Body of pancreas (tissue), 4 donors: ENCODE measurements at regions not wholly inside any gene's neighbourhood (a gene's known extent, or its start where the extent isn't known, plus 50 kb on each side); places are given as distances from the start of the nearest gene placed in this dataset.

Experiments used
- ATAC-seq: fragments of 150-250 bp; one replicate; pipeline ENCODE4 v1.9.1; 2016
- DNase-seq, 4 donors: peaks; one replicate each; pipeline ENCODE4 v3.0.0-alpha.2; 2019
- H3K27ac ChIP-seq, 4 donors: fragments of 200-600 bp; sonication (generic); 1 replicate in 3 of 4; 2 replicates in 1 of 4; pipeline versions ENCODE4 v1.5.1 to v1.6.1; 2016 to 2019; ENCODE audit warnings: mild to moderate bottlenecking in 1 of 4, mixed read lengths in 1 of 4, moderate library complexity in 1 of 4
- H3K27me3 ChIP-seq, 2 donors: fragments of 200-600 bp; sonication (generic); one replicate each; pipeline ENCODE4 v1.6.0; 2016; ENCODE audit warnings: mild to moderate bottlenecking in 1 of 2
- H3K36me3 ChIP-seq, 2 donors: fragments of 200-600 bp; sonication (generic); replicated peaks in 1 of 2; 2 replicates each; pipeline ENCODE4 v1.5.1; 2016; ENCODE audit warnings: low read depth in 2 of 2; ENCODE audit not compliant: insufficient read depth in 1 of 2
- H3K4me1 ChIP-seq: fragments of 200-600 bp; sonication (generic); one replicate; pipeline ENCODE4 v1.6.0; 2016
- H3K4me3 ChIP-seq, 2 donors: fragments of 200-600 bp; sonication (generic); 1 replicate in 1 of 2; 2 replicates in 1 of 2; pipeline ENCODE4 v1.5.1; 2016 to 2019
- H3K9me3 ChIP-seq, 3 donors: fragments of 200-600 bp; sonication (generic); 1 replicate in 2 of 3; 2 replicates in 1 of 3; pipeline ENCODE4 v1.5.1; 2016
- POLR2A ChIP-seq, 3 donors: fragments of 450-650 bp; IDR thresholded peaks; one replicate each; pipeline ENCODE4 v1.6.1; 2016; ENCODE audit warnings: antibody characterized with exemption in 3 of 3, mild to moderate bottlenecking in 2 of 3
- WGBS, 2 donors: methylation state at CpG; one replicate each; pipeline ENCODE4 v1.1.5; 2017; 5-methylcytosine and 5-hydroxymethylcytosine counted together
- intact Hi-C: fragments of 100-400 bp; cut with DNase I; formaldehyde crosslinking; loops from one replicate; pipeline ENCODE4 v1.15.1; 2023
- TF ChIP-seq, protein P1 (sequence below), 7 experiments: fragments of 450-650 bp in 4 of 7; fragments of 200-600 bp in 3 of 7; sonication (generic) in 3 of 7; IDR thresholded peaks; one replicate each; pipeline ENCODE4 v1.5.1; 2016 to 2019; ENCODE audit warnings: antibody characterized with exemption in 7 of 7

DNA sequence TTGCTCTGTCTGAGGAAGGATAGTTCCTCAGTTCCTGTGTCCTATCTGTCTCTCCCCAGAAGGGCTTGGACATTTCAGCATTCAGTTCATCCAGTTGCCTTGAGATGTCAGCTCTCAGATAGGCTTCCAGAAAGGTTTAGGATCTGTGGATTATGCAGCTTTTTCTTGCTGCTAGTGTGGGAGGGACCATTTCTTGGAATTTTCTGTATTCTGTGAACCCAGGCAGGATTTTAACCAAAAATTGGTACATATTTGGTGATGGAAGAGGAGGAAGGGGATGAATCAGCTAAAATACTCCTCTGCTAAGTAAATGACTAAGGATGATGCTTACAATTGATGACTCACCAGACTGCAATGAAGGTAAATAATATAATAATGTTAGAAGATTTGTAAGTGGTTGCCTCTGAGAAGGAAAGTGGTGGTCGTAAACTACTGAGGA, 58.6 kb upstream of the DOCK10 start:
- intact Hi-C loops = no loop called here
- 60 to 70% methylated on average over 1 of the region's 1 CpG for WGBS, 2 donors
- TF ChIP-seq POLR2A (IDR thresholded peaks at IDR 0.05) = no peak
- TF ChIP-seq, protein P1, sequence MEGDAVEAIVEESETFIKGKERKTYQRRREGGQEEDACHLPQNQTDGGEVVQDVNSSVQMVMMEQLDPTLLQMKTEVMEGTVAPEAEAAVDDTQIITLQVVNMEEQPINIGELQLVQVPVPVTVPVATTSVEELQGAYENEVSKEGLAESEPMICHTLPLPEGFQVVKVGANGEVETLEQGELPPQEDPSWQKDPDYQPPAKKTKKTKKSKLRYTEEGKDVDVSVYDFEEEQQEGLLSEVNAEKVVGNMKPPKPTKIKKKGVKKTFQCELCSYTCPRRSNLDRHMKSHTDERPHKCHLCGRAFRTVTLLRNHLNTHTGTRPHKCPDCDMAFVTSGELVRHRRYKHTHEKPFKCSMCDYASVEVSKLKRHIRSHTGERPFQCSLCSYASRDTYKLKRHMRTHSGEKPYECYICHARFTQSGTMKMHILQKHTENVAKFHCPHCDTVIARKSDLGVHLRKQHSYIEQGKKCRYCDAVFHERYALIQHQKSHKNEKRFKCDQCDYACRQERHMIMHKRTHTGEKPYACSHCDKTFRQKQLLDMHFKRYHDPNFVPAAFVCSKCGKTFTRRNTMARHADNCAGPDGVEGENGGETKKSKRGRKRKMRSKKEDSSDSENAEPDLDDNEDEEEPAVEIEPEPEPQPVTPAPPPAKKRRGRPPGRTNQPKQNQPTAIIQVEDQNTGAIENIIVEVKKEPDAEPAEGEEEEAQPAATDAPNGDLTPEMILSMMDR (IDR thresholded peaks at IDR 0.05) = no peak
- DNase-seq (no peak), ATAC-seq (no peak)
- H3K9me3 ChIP-seq = no peaks in the 10 kb centered on the region
- no peaks in the 10 kb centered on the region for H3K27me3 ChIP-seq
- H3K36me3 ChIP-seq = no peaks in the 10 kb centered on the region
- H3K4me3 ChIP-seq = no peak overlapping the region
- no peaks in the 10 kb centered on the region for H3K4me1 ChIP-seq
- H3K27ac ChIP-seq = no peak overlapping the region

DNA sequence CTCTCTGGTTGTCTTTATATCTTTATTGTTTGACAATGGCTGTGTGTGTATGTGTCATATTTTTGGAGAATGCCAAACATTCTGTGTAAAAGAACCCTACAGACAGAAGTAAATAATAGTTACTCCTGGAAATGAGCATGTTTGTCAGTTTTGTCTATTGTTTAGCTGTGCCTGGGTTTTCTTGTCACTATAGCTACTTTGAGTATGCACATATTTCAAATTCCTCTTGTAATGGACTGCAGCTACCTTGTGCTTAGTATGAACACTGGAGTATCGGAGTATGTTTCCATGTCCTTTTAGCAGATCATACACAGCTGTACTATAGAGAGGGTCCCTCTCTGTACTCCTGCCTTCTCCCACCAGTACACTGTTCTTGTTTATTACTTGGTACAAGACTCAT, 58.0 kb upstream of the DOCK10 start:
- Histone ChIP-seq H3K27ac (no peak overlapping the region), H3K4me1 (no peaks in the 10 kb centered on the region), H3K36me3 (no peaks in the 10 kb centered on the region), H3K27me3 (no peaks in the 10 kb centered on the region), H3K4me3 (no peak overlapping the region), H3K9me3 (no peaks in the 10 kb centered on the region)
- TF ChIP-seq, protein P1 (IDR thresholded peaks at IDR 0.05) = no peak
- no peak for TF ChIP-seq POLR2A (IDR thresholded peaks at IDR 0.05)
- no peak for DNase-seq
- intact Hi-C loops = no loop called here
- ATAC-seq = no peak
- 54% methylated on average over 1 of the region's 1 CpG for WGBS, 2 donors

DNA sequence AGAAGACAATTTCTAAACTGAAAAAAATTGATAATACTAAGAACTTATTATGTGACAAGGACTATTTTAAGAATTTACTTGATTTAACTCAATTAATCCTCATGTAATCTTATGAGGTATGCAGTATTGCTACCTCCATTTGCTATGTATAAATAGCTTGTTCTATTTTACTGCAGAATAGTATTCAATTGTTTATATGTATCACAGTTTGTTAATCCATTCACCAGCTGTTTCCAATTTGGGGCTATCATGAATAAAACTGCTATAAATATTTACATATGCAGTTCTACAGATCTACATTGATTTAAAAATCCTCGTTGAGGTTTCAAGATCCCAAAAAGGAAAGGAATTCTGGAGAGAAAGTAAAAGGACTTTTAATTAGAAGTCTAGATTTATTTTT, 54.8 kb upstream of the DOCK10 start:
- no peak overlapping the region for H3K4me3 ChIP-seq
- no peaks in the 10 kb centered on the region for H3K4me1 ChIP-seq
- DNase-seq (no peak), ATAC-seq (no peak)
- intact Hi-C loops = no loop called here
- 37 to 51% methylated on average over 1 of the region's 1 CpG for WGBS, 2 donors
- no peak for TF ChIP-seq POLR2A (IDR thresholded peaks at IDR 0.05)
- TF ChIP-seq, protein P1 (IDR thresholded peaks at IDR 0.05) = no peak
- H3K27ac ChIP-seq = no peak overlapping the region
- no peaks in the 10 kb centered on the region for H3K36me3 ChIP-seq
- no peaks in the 10 kb centered on the region for H3K9me3 ChIP-seq
- H3K27me3 ChIP-seq = no peaks in the 10 kb centered on the region
